GM19438 (cell line): ENCODE measurements at regions not wholly inside any gene's neighbourhood (a gene's known extent, or its start where the extent isn't known, plus 50 kb on each side); places are given as distances from the start of the nearest gene placed in this dataset.

Experiments
- ATAC-seq: cut with Tn5 transposase; IDR thresholded peaks from one replicate; pipeline ENCODE4 v1.9.1; 2021; ENCODE audit warnings: low read depth; ENCODE audit not compliant: unreplicated experiment

- ATAC-seq, result no peak
Measured at GRCh38 chr6:14953836-14954235, 292.0 kb upstream of the JARID2 start.

GRCh38 chr6:14957355-14958059, 288.4 kb upstream of the JARID2 start:
- ATAC-seq, result no peak

DNA sequence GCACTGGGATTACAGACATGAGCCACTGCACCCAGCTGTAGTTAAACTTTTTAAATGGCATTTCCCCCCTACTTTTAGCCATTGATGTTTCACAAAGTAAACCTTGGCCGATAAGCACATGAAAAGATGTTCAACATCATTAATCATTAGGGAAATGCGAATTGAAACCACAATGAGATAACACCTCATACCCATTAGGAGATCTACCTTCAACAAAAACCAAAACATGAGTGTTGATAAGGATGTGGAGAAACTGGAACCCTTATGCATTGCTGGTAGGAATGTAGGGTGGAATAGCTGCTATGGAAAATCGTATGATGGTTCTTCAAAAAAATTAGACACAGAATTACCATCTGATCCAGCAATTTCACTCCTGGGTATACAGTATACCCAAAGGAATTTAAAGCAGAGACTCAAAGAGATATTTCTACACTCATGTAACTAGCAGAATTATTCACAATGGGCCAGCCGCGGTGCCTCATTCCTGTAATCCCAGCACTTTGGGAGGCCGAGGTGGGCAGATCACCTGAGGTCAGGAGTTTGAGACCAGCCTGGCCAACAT, 286.5 kb upstream of the JARID2 start:
- ATAC-seq, result no peak

DNA sequence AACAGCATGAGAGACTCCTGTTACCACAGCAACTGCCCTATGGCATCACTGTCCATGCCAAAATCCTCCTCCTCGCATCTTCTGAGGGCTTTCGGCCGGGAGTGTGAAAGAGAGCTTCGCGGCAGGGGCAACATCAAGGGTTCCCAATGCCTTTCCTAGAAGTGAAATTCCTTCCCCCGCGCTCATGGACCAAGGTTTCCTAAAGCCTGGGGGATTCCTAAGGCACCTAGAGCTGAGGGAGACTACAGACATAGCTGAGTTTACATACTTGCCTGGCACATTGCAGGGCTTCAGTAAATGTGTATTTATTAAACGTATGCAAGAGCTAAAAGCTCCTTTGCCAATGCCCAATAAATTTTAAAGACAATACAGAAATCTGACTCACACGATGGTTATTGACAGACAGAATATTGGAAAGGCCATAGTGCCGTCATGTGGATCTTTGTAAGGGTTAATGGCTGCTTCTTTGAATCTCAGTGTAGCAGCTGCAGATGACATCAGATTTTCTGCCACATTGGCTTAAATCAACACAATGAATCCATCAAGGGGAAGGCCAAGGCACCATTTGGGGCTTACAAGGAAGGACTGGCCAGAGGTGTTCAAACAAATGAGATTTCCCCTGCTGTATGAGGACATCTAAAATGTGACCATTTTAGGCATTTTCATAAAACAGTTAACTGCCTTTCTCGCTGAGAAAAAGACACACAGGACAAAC, 281.2 kb upstream of the JARID2 start:
- no peak for ATAC-seq

- no peak for ATAC-seq
Measured at GRCh38 chr6:14965424-14966075, 280.3 kb upstream of the JARID2 start.

DNA sequence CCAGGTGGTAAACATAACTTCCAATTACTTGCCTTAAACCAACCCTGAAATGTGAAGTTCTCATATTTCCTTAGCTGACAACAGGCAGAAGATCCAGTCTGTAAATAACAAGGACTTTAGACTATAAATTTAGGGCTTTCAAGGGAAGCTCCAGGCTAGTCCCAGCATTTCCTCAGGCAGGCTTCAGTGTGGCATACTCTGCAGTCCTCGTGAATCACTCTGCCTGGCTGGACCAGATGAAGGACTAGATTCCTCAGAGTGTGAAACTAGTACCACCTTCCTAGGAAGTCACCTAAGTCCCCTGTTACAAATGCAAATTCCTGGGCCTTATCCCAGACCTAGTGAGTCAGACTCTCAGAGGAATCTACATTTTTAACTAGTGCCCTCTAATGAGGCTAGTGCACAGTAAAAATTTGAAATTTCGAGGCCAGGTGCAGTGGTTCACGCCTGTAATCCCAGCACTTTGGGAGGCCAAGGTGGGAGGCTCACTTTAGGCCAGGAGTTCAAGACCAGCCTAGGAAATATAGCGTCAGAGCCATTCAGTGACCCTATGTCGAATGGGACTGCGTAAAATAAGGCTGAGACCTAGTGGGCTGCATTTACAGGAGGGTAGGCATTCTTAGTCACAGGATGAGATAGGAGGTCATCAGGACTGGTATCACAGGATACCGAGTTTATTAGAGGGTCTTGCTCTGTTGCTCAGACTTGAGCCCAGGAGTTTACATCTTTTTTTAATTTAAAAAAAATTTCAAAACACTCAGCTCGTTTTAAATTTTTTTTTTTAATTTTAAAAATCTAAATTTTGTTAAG, 279.6 kb upstream of the JARID2 start:
- ATAC-seq, result no peak

DNA sequence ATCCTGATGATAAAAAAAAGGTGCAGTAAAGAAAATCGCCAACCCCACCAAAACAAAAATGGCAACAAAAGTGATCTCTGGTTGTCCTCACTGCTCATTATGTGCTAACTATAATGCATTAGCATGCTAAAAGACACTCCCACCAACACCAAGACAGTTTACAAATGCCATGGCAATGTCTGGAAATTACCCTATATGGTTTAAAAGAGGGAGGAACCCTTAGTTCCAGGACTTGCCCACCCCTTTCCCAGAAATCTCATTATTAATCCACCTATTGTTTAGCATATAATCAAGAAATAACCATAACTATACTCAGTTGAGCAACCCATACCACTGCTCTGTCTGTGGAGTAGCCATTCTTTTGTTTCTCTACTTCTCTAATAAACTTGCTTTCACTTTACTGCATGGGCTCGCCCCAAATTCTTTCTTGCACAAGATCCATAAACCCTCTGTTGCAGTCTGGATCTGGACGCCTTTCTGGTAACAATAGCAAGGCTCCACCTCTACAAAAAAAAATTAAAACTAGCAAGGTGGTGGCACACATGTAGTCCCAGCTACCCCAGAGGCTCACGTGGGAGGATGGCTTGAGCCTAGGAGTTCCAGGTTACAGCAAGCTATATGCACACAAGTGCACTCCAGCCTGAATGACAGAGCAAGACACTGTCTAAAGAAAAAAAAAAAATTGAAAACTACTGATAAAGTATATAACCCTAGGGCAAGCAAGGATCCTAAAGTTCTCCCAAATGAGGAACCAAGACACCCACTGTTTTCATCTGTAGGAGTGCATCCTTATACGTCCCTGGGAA, 278.8 kb upstream of the JARID2 start:
- no peak for ATAC-seq

- ATAC-seq, result no peak
Measured at GRCh38 chr6:14968056-14968637, 277.7 kb upstream of the JARID2 start.

GRCh38 chr6:14969126-14969525, 276.7 kb upstream of the JARID2 start:
- ATAC-seq, result no peak

DNA sequence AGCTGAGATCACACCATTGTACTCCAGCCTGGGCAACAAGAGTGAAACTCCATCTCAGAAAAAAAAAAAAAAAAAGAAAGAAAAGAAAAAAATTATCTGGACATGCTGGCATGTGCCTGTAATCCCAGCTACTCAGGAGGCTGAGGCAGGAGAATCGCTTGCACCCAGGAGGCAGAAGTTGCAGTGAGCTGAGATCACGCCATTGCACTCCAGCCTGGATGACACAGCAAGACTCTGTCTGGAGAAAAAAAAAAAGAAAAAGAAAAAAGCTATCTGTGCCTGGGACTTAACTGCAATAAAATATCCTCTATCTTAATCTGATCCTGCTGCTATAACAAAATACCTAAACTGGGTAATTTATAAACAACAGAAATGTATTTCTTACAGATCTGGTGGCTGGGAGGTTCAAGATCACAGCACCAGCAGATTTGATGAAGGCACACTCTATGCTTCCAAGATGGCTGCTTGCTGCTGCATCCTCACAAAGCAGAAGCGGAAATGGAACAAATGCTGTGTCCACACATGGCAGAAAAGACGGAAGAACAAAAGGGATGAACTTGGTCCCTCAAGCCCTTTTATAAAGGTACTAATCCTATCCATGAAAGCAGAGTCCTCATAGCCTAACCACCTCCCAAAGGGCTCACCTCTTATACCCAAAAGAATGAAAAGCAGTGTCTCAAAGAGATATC, 273.3 kb upstream of the JARID2 start:
- ATAC-seq, result no peak

DNA sequence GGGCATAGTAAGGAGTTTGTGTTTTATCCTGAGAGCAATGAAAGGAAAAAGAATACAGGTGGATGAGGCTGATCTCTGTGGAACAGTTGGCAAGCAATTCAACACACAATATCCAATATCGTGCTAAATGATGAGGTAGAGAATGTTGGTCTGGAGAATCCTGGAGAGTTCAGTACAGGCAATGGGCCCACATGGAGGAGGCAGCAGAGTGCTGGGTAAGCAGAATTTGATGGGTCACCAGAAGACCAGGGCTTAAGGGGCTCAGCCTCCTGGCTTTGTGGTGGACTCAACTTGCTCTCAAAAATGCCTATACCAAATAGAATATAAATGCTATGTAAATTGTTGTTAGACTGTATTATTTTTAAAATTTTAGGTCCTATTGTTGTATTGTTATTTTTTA, 271.5 kb upstream of the JARID2 start:
- no peak for ATAC-seq

DNA sequence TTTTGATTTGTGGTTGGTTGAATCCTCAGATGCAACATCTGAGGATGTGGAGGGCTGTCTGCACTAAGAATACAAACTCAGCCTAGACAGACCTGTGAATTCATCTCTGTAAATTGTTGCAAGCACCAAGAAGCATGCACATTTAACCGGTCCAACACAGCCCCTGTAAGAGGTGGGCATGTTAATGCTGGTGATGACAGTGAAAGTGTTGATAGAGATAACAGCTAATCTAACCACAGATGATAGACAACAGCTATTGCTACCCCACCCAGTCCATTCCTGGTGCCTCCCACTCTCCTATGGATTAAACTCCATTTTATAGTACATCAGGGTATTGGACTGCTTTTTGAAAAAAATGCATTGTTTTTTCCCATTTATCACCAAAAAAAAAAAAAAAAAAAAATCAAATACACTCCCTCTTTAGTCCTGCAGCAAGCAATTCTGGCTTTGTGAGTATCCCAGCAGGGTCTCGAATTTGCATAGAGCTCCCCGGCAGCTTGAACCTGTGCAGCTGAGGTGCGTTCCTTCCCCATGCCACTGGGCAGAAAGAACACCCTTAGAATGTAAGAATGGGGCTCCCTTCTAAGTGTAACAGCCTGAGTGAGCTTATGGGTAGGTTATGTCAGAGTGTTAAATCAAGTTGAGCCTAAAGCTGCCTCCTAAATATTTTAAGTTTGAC, 270.9 kb upstream of the JARID2 start:
- ATAC-seq, result no peak

GRCh38 chr6:14975471-14975817, 270.4 kb upstream of the JARID2 start:
- ATAC-seq, result no peak

GRCh38 chr6:14977747-14978382, 268.0 kb upstream of the JARID2 start:
- no peak for ATAC-seq

DNA sequence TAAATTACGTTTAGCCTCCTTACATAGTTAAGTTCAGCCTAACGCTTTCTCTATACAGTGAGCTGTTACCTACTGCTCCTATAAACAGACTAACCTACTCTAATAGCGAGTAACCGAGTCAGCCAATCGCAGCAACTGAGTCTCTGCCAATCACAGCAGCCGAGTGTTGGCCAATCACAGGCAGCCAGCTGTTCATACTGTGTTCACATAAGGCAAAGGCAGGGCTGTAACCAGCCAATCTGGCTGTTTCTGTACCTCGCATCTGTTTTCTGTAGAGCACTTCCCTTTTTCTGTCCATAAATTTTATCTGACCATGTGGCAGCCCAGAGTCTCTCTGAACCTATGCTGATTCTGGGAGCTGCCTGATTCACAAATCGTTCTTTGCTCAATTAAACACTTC, 263.9 kb upstream of the JARID2 start:
- ATAC-seq, result no peak

DNA sequence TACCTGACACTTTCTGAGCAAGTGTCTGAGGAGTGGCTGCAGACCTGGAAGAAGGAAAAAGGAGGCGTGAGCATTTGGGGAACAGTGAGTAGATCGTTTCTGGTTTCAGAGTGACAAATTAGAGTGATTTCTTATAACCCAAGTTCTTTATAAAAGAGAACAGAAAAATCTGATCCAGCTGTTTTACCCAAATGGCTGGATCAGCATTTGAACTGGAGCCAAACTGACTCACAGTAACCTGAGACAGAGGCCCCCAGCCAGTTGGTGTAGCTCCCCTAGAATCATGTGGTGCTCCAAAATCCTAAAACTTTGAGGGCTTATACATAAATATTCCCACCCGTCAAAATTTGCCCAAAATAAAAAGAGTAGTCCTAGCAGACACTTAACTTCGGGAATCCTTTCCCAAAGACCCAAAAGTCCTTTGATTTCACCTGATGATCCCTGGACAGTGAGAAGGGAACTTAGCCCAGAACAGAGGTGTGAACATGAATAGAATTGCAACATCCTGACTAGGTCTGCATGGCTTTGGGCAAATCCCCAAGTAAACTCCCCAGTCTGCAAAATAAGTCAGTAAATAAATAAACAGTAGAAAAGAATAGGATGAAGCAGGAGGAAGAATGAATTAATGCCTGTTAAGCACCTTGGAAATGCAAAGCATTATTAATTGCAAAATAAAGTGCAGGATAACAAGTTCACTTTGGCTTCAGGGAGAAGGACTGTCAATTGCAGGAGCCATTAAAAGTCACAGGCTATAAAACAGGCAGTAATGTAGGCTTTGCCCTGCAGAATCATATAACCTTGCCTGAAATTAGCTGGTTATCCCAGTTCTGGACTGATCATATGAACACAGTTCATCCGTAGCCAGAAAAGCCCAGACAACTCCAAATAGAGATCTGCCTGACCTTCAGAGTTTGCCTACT, 262.0 kb upstream of the JARID2 start:
- ATAC-seq, result no peak

DNA sequence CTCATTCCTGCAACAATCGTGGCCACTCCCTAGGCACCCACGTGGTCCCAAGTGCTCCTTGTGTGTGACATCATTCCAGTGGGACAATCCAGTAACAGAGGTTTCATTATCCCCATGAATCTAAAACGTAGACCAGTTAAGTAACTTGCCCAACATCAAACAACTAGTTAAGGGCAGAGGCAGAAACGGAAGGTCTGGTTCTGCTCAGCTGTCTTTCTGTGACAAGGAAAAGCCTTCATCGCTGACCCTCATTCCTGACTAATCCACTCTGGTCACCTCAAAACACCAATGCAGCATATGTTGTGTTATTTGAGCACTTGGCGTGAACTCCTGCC, 261.4 kb upstream of the JARID2 start:
- no peak for ATAC-seq
